ENCODE measurements at regions not wholly inside any gene's neighbourhood (a gene's known extent, or its start where the extent isn't known, plus 50 kb on each side); places are given as distances from the start of the nearest gene placed in this dataset.

GRCh38 chr12:92064422-92064821 is 81.2 kb downstream of the BTG1 start:
- DNase-seq (no peak), ATAC-seq (no peak)
- Histone ChIP-seq H2AFZ (ENCODE audit: low read length) (no peak overlapping the region), H3K27ac (ENCODE audit: low read length) (no peak overlapping the region), H3K27me3 (ENCODE audit: low read length) (no peaks in the 10 kb centered on the region), H3K9me3 (ENCODE audit: low read length) (no peaks in the 10 kb centered on the region), H3K9me2 (replicated peaks; ENCODE audit: low read length) (no peaks in the 10 kb centered on the region), H3K4me1 (ENCODE audit: insufficient read depth, low read length) (peaks cover 24% of the 10 kb centered on the region), H3K4me3 (ENCODE audit: low read length) (no peak overlapping the region), H3K4me2 (ENCODE audit: low read length) (no peak overlapping the region), H3F3A (ENCODE audit: low read length, unreplicated experiment) (no peaks in the 10 kb centered on the region), H3K36me3 (ENCODE audit: low read depth, low read length) (no peaks in the 10 kb centered on the region), H3K79me2 (ENCODE audit: low read length) (no peaks in the 10 kb centered on the region), H3K9ac (ENCODE audit: low read length) (no peak overlapping the region), H4K20me1 (ENCODE audit: low read length) (no peaks in the 10 kb centered on the region)
- intact Hi-C loops (cut with micrococcal nuclease) = no loop called here
- no TSS peak for BruUV-seq (replicated peaks)
- ChIA-PET CTCF (no interaction called here), POLR2A (ENCODE audit: unreplicated experiment) (no interaction called here)
- TF ChIP-seq EZH2 (IDR thresholded peaks at IDR 0.05; ENCODE audit: low read length, unreplicated experiment) (no peak), CTCF (conservative IDR thresholded peaks at IDR 0.05; ENCODE audit: low read depth, low read length) (no peak), EZH2phosphoT487 (IDR thresholded peaks at IDR 0.05; ENCODE audit: borderline replicate concordance, low read length) (no peak)

- TF ChIP-seq EZH2phosphoT487 (IDR thresholded peaks at IDR 0.05; ENCODE audit: borderline replicate concordance, low read length) (no peak), EZH2 (IDR thresholded peaks at IDR 0.05; ENCODE audit: low read length, unreplicated experiment) (no peak), CTCF (conservative IDR thresholded peaks at IDR 0.05; ENCODE audit: low read depth, low read length) (no peak)
- Histone ChIP-seq H3K27ac (ENCODE audit: low read length) (peak overlapping the region; percentile 11; the same call in 1 of the 2 replicates), H3K27me3 (ENCODE audit: low read length) (no peaks in the 10 kb centered on the region), H3K4me2 (ENCODE audit: low read length) (no peak overlapping the region), H3K36me3 (ENCODE audit: low read depth, low read length) (no peaks in the 10 kb centered on the region), H2AFZ (ENCODE audit: low read length) (no peak overlapping the region), H3K4me3 (ENCODE audit: low read length) (no peak overlapping the region), H3K9me3 (ENCODE audit: low read length) (no peaks in the 10 kb centered on the region), H3F3A (ENCODE audit: low read length, unreplicated experiment) (no peaks in the 10 kb centered on the region), H3K4me1 (ENCODE audit: insufficient read depth, low read length) (peaks cover 25% of the 10 kb centered on the region), H4K20me1 (ENCODE audit: low read length) (no peaks in the 10 kb centered on the region), H3K79me2 (ENCODE audit: low read length) (no peaks in the 10 kb centered on the region), H3K9me2 (replicated peaks; ENCODE audit: low read length) (no peaks in the 10 kb centered on the region), H3K9ac (ENCODE audit: low read length) (no peak overlapping the region)
- POLR2A ChIA-PET (ENCODE audit: unreplicated experiment) = no interaction called here
- ATAC-seq = peak; percentile 65
- intact Hi-C loops (cut with micrococcal nuclease) = no loop called here
- CTCF ChIA-PET = no interaction called here
- no TSS peak for BruUV-seq (replicated peaks)
- peak; percentile 44 for DNase-seq
Measured at GRCh38 chr12:92063641-92064040, 82.0 kb downstream of the BTG1 start.

GRCh38 chr12:92062539-92063493 is 82.8 kb downstream of the BTG1 start:
- H3K4me2 ChIP-seq (ENCODE audit: low read length) = no peak overlapping the region
- TF ChIP-seq EZH2 (IDR thresholded peaks at IDR 0.05; ENCODE audit: low read length, unreplicated experiment) = no peak
- no peak for TF ChIP-seq EZH2phosphoT487 (IDR thresholded peaks at IDR 0.05; ENCODE audit: borderline replicate concordance, low read length)
- TF ChIP-seq CTCF (conservative IDR thresholded peaks at IDR 0.05; ENCODE audit: low read depth, low read length) = no peak
- no peaks in the 10 kb centered on the region for H4K20me1 ChIP-seq (ENCODE audit: low read length)
- H3K4me1 ChIP-seq (ENCODE audit: insufficient read depth, low read length) = peaks cover 25% of the 10 kb centered on the region
- H3F3A ChIP-seq (ENCODE audit: low read length, unreplicated experiment) = no peaks in the 10 kb centered on the region
- no peaks in the 10 kb centered on the region for H3K27me3 ChIP-seq (ENCODE audit: low read length)
- H3K79me2 ChIP-seq (ENCODE audit: low read length) = no peaks in the 10 kb centered on the region
- ChIA-PET CTCF (no interaction called here), POLR2A (ENCODE audit: unreplicated experiment) (no interaction called here)
- H2AFZ ChIP-seq (ENCODE audit: low read length) = no peak overlapping the region
- intact Hi-C loops (cut with micrococcal nuclease) = no loop called here
- no peak overlapping the region for H3K9ac ChIP-seq (ENCODE audit: low read length)
- no peaks in the 10 kb centered on the region for H3K9me2 ChIP-seq (replicated peaks; ENCODE audit: low read length)
- H3K9me3 ChIP-seq (ENCODE audit: low read length) = no peaks in the 10 kb centered on the region
- no peak for DNase-seq
- no peak overlapping the region for H3K4me3 ChIP-seq (ENCODE audit: low read length)
- no peaks in the 10 kb centered on the region for H3K36me3 ChIP-seq (ENCODE audit: low read depth, low read length)
- no peak overlapping the region for H3K27ac ChIP-seq (ENCODE audit: low read length)
- no peak for ATAC-seq
- no TSS peak for BruUV-seq (replicated peaks)

Data from PC-3 (cell line).